Omental fat pad (tissue), 3 donors: ENCODE measurements at regions not wholly inside any gene's neighbourhood (a gene's known extent, or its start where the extent isn't known, plus 50 kb on each side); places are given as distances from the start of the nearest gene placed in this dataset.
A peak's percentile ranks its signal among the peaks of the same experiment; 100 is the strongest.

Experiments
- ATAC-seq: fragments of 150-250 bp; one replicate; pipeline ENCODE4 v1.9.1; 2016; ENCODE audit warnings: mild to moderate bottlenecking, moderate library complexity; ENCODE audit not compliant: low FRiP score
- DNase-seq: peaks from one replicate; pipeline ENCODE4 v3.0.0-alpha.2; 2019; ENCODE audit warnings: low spot score
- CTCF ChIP-seq, 3 donors: fragments of 450-650 bp; IDR thresholded peaks; one replicate each; pipeline ENCODE4 v1.5.1; 2016 to 2017; ENCODE audit warnings: antibody characterized with exemption in 3 of 3, mild to moderate bottlenecking in 3 of 3, moderate library complexity in 2 of 3

GRCh38 chr10:61173450-61173849, 229.5 kb upstream of the RHOBTB1 start:
- no peak for DNase-seq
- ATAC-seq, result no peak
- no peak for TF ChIP-seq CTCF (IDR thresholded peaks at IDR 0.05)

GRCh38 chr10:61172182-61172926, 228.4 kb upstream of the RHOBTB1 start:
- TF ChIP-seq CTCF (IDR thresholded peaks at IDR 0.05), result no peak
- DNase-seq, result no peak
- no peak for ATAC-seq

- DNase-seq (no peak), ATAC-seq (no peak)
- TF ChIP-seq CTCF (IDR thresholded peaks at IDR 0.05), result no peak
Observed at GRCh38 chr10:61170594-61170993, 226.6 kb upstream of the RHOBTB1 start.

- no peak for TF ChIP-seq CTCF (IDR thresholded peaks at IDR 0.05)
- DNase-seq, result no peak
- no peak for ATAC-seq
Observed at GRCh38 chr10:61169294-61169693, 225.3 kb upstream of the RHOBTB1 start.

GRCh38 chr10:61166489-61166888, 222.5 kb upstream of the RHOBTB1 start:
- no peak for TF ChIP-seq CTCF (IDR thresholded peaks at IDR 0.05)
- ATAC-seq, result no peak
- DNase-seq, result no peak

GRCh38 chr10:61166065-61166464, 222.1 kb upstream of the RHOBTB1 start:
- TF ChIP-seq CTCF (IDR thresholded peaks at IDR 0.05), result no peak
- ATAC-seq, result no peak
- no peak for DNase-seq

- TF ChIP-seq CTCF (IDR thresholded peaks at IDR 0.05), result no peak
- ATAC-seq (peak; percentile 39), DNase-seq (peak; percentile 25)
Observed at GRCh38 chr10:61164458-61165160, 220.6 kb upstream of the RHOBTB1 start.
